ENCODE measurements at regions not wholly inside any gene's neighbourhood (a gene's known extent, or its start where the extent isn't known, plus 50 kb on each side); places are given as distances from the start of the nearest gene placed in this dataset.

DNA sequence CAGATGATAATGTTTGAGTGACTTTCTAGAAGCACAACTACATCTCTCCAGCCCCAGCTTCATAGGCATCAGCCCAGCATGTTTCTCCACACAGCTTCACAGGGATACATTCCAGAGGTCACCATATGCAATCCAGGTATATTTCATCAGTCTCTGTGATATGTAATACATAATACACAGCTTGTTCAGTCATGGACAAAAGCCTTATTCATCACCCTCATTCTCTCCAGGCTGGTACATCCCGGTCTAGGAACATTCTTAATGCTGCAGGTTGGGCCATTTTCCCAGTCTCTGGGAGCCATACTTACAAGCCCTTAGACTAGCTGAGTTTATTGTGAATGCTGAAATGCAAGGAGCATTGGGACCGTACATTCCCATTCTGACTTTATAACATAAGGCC is 169.4 kb downstream of the TMEM200A start:
- H3K36me3 Mint-ChIP-seq (ENCODE audit: low read depth) = peaks cover 16% of the 10 kb centered on the region

GRCh38 chr6:130537447-130537846 is 171.6 kb downstream of the TMEM200A start:
- POLR2A ChIA-PET = no interaction called here

More for the DNA sequence above, 169.4 kb downstream of the TMEM200A start:
- ATAC-seq (no peak), DNase-seq (no peak)
- peaks cover 37% of the 10 kb centered on the region for H3K9me3 Mint-ChIP-seq
- TF ChIP-seq, protein P1, sequence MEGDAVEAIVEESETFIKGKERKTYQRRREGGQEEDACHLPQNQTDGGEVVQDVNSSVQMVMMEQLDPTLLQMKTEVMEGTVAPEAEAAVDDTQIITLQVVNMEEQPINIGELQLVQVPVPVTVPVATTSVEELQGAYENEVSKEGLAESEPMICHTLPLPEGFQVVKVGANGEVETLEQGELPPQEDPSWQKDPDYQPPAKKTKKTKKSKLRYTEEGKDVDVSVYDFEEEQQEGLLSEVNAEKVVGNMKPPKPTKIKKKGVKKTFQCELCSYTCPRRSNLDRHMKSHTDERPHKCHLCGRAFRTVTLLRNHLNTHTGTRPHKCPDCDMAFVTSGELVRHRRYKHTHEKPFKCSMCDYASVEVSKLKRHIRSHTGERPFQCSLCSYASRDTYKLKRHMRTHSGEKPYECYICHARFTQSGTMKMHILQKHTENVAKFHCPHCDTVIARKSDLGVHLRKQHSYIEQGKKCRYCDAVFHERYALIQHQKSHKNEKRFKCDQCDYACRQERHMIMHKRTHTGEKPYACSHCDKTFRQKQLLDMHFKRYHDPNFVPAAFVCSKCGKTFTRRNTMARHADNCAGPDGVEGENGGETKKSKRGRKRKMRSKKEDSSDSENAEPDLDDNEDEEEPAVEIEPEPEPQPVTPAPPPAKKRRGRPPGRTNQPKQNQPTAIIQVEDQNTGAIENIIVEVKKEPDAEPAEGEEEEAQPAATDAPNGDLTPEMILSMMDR (IDR thresholded peaks at IDR 0.05) = no peak
- ChIA-PET POLR2A (interaction anchor here (1.6 kb wide), 1 partner anchor 9 kb away, joined by 3 read pairs; no protein-coding TSS in a partner anchor), CTCF (interaction anchor here (1.4 kb wide), 1 partner anchor 17 kb away, joined by 4 read pairs; no protein-coding TSS in a partner anchor)
- no peaks in the 10 kb centered on the region for H3K27me3 Mint-ChIP-seq
- no peak overlapping the region for H3K27ac Mint-ChIP-seq
- intact Hi-C loops (cut with micrococcal nuclease) = no loop called here
- H3K4me1 Mint-ChIP-seq (ENCODE audit: low read depth) = peaks cover 10% of the 10 kb centered on the region
- H3K4me3 Mint-ChIP-seq = no peak overlapping the region

GRCh38 chr6:130547723-130548122 is 181.9 kb downstream of the TMEM200A start:
- no peak for DNase-seq
- no peak for ATAC-seq
- POLR2A ChIA-PET = no interaction called here
- Mint-ChIP-seq H3K36me3 (ENCODE audit: low read depth) (no peaks in the 10 kb centered on the region), H3K27ac (no peak overlapping the region), H3K27me3 (no peaks in the 10 kb centered on the region), H3K4me1 (ENCODE audit: low read depth) (no peaks in the 10 kb centered on the region), H3K9me3 (peaks cover 1% of the 10 kb centered on the region), H3K4me3 (no peak overlapping the region)
- CTCF ChIA-PET = interaction anchor here (0.6 kb wide), 1 partner anchor 1184 kb away, joined by 3 read pairs; no protein-coding TSS in a partner anchor
- intact Hi-C loops (cut with micrococcal nuclease) = no loop called here
- TF ChIP-seq, protein P1 (IDR thresholded peaks at IDR 0.05) = no peak

More at GRCh38 chr6:130537447-130537846, 171.6 kb downstream of the TMEM200A start:
- ATAC-seq (no peak), DNase-seq (no peak)
- H3K4me3 Mint-ChIP-seq = no peak overlapping the region
- peaks cover 10% of the 10 kb centered on the region for H3K4me1 Mint-ChIP-seq (ENCODE audit: low read depth)
- TF ChIP-seq, protein P1 (IDR thresholded peaks at IDR 0.05) = no peak
- intact Hi-C loops (cut with micrococcal nuclease) = no loop called here
- CTCF ChIA-PET = no interaction called here
- peaks cover 30% of the 10 kb centered on the region for H3K9me3 Mint-ChIP-seq
- no peak overlapping the region for H3K27ac Mint-ChIP-seq
- H3K27me3 Mint-ChIP-seq = no peaks in the 10 kb centered on the region
- peaks cover 13% of the 10 kb centered on the region for H3K36me3 Mint-ChIP-seq (ENCODE audit: low read depth)

DNA sequence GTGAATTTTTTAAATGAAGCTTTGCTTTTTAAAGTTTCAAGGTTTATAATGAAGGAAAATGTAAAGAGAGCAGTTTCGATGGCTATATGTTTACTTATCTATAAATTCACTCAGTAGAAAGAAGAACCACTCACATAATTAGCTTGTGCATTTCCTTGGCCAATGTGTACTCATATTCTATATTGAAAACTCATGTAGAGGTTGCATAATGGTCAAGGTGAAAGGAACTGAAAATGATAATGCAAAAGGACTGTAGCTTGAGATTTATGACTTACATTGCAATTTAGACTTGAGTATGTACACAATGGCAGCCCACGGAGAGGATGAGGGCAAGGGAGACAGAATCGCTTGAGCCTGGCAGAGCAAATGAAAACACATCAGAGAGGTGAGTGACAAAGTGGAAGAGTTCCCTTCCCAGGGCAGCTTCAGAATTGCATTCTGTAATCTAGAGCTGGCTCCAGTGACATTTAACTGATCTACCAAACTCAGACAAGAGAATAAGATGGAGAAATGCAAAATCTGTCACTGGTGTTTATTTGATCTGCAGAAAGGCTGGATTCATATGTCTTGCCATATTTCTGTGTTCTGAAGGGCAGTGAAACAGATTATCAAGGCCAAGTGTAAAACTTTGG is 191.8 kb downstream of the TMEM200A start:
- Mint-ChIP-seq H3K9me3 (peaks cover 2% of the 10 kb centered on the region), H3K4me1 (ENCODE audit: low read depth) (peaks cover 18% of the 10 kb centered on the region), H3K27me3 (no peaks in the 10 kb centered on the region), H3K36me3 (ENCODE audit: low read depth) (no peaks in the 10 kb centered on the region), H3K27ac (no peak overlapping the region), H3K4me3 (no peak overlapping the region)
- ATAC-seq = no peak
- no peak for DNase-seq
- ChIA-PET POLR2A (no interaction called here), CTCF (interaction anchor here (1.6 kb wide), 1 partner anchor 18 kb away, joined by 8 read pairs; no protein-coding TSS in a partner anchor)
- TF ChIP-seq, protein P1 (IDR thresholded peaks at IDR 0.05) = no peak
- intact Hi-C loops (cut with micrococcal nuclease) = no loop called here

GRCh38 chr6:130558131-130558530 is 192.3 kb downstream of the TMEM200A start:
- Mint-ChIP-seq H3K27me3 (no peaks in the 10 kb centered on the region), H3K36me3 (ENCODE audit: low read depth) (no peaks in the 10 kb centered on the region), H3K27ac (no peak overlapping the region), H3K4me1 (ENCODE audit: low read depth) (peaks cover 18% of the 10 kb centered on the region), H3K9me3 (peaks cover 2% of the 10 kb centered on the region), H3K4me3 (no peak overlapping the region)
- no peak for ATAC-seq
- DNase-seq = no peak
- POLR2A ChIA-PET = no interaction called here
- CTCF ChIA-PET = interaction anchor here (1.6 kb wide), 1 partner anchor 18 kb away, joined by 8 read pairs; no protein-coding TSS in a partner anchor
- TF ChIP-seq, protein P1 (IDR thresholded peaks at IDR 0.05) = no peak
- intact Hi-C loops (cut with micrococcal nuclease) = no loop called here

Data from activated CD8-positive, alpha-beta T cell treated with anti-CD3 and anti-CD28 coated beads for 36 hours (primary cell).